Activated CD4-positive, alpha-beta T cell treated with anti-CD3 and anti-CD28 coated beads, Interleukin-2, amount 50 U/mL, for 48 hours (primary cell): ENCODE measurements at regions not wholly inside any gene's neighbourhood (a gene's known extent, or its start where the extent isn't known, plus 50 kb on each side); places are given as distances from the start of the nearest gene placed in this dataset.
"Not testable (repeated sequence)": the region's sequence is repeated elsewhere in the genome, so short reads cannot be mapped to it uniquely, and the experiment has no call there.

Source experiments
- DNase-seq, 2 experiments: peaks; one replicate each; pipeline ENCODE4 v3.0.0-alpha.2; 2020

DNA sequence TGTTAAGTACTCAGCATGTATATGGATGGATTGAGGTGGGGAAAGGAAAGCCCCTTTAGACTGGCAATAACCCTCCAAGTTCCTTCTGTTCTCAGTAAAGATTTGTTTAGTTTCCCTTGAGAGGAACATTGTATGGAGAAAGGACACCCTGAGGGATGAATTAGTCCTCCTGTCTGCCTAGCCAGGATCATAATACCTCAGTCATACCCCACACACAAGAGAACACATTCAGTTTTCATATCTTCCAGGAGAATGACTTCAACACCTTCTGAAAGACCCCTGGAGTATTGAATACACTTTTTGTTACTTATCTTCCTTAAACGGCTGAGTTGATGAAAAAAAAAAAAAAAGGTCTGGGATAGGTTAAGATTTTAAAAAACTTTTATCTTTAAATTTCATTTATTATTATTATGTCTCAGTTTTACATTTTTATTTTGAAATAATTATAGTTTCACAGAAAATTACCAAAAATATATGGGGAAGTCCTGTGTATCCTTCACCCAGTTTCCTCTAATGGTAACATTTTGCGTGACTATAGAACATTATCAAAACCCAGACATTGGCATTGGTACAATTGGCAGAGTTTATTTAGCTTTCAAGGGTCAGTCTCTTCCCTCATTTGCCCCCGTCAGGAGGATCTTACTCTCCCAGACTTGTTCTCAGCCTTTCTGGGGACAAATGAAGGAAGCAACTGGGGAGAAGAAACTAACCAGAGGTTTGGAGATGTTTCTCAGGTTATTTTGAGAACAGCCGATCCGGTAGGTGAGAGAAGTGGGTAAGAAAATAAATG lies 88.0 kb downstream of the ACTBL2 start:
- DNase-seq = no peak

DNA sequence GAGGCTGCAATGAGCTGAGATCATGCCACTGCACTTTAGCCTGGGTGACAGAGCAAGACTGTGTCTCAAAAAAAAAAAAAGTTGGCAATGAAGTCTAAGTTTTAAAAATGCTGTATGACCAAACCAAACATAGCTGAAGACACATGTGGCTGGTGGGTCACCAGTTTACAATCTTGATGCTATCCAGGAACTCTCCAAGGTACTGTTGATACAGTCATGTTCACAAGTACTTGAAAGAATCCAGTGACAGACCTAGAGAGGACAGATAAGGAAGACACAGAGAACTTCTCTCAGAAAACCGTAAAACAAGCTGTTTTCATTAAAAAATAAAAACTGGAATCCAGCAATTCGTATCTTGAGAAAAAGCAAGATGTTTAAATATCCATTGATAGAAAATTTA lies 95.7 kb downstream of the ACTBL2 start:
- no peak for DNase-seq

DNA sequence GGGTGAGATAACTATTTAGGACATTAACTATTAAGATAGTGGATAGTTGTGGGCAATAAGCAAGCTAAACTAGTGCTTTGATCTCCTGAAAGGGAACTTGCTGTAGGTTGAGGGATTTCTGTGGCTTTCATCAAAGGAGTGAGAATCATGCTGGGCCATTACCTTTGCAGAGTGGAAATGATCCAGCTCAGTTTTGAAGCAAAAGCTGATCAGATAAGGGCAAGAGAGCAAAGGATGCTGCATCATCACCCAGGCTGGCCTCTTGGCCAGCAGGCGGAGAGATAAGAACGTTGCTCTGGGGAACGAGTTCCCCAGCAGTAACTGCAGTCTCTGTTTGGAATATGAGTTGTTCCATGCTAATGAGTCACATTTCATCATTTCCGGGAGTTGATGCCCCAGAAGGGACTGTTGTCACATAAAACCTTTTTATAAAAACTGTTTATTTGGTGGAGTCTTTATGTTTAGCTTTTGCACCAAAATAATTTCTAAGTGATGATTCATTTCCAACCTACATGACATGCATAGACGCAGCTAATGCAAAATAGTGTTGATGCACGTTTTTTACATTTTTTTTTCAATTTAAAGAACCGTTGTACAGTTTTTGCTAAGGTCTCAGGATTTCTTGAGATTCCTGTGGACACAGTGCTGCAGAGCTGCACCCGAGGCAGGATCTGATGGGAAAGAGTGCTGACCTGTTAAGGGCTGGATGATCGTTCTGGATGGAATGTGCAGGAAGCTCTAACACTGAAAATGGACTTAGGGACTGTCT lies 99.3 kb downstream of the ACTBL2 start:
- peak; percentile 37 to 54 for DNase-seq

DNA sequence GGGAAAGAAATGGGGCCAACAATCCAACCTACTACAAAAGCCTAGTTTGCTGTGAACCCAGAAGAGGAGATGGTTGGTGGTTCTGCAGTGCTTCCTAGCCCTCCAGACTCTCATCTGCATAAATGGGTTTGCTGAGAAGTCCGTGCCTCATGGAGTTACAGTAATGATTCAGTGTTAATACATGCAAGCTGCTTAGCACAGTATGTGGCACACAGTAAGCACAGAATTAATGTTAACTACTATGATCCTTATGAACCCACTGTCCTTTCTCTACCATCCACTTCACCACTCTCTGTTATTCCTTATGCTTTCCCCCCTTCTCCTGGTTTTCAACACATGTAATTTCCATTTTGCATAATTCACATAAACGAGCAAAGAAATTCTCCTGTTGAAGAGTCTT lies 100.0 kb downstream of the ACTBL2 start:
- DNase-seq = no peak

DNA sequence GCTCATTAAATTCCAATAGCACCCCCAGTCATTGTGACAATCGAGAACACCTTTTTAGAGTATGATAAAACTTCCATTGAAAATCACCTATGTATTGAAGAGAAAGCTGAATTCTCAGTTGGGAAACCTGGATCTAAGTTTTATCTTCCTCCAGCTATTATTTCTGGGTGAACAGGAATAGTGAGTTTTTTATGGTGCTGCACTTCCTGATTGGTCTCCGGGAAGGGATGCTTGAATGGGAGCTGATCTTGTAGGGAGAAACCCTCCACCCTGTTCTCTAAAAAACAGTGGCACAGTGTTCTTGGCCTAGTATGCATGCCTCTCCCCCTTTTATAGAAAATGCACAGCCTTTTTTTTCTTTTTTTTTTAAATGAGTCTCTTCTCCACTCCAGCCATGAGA lies 112.2 kb downstream of the ACTBL2 start:
- no peak for DNase-seq

DNA sequence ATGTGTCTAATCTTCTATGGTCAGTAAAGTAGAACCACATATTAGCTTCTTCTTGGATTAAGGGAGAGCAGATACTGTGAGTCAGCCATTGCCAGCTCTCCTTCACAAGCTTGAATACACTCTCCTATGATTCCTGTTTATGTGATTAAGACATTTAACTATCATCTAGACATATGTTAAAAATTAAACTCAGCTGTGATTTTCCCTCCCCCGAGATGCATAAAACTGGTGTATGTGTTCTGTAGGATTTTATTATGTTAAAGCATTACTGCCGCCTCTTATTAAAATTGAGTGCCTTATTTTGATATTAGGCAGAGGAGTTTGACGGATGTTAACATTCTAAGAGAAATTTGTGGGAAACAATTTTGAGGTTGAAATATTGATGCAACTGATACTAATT lies 114.6 kb downstream of the ACTBL2 start:
- DNase-seq = no peak

DNA sequence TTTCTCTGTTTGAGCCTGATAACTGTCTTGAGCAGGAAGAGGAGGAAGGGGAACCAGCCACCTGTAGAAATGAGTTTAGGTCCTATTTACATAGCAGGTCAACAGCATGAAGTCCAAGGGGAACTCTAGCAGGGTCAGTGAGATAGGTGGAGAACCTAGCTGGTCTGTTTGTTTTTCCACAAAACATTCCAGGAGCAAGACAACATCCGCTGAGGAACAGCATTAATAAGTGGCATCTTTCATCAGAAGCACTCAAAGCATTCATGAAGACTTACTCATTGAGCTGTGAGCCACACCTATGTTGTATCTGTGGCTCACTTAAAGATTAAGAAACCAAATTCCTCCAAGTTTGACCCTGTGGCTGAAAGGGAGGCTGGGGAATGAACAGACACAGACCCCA lies 115.9 kb downstream of the ACTBL2 start:
- DNase-seq = no peak

DNA sequence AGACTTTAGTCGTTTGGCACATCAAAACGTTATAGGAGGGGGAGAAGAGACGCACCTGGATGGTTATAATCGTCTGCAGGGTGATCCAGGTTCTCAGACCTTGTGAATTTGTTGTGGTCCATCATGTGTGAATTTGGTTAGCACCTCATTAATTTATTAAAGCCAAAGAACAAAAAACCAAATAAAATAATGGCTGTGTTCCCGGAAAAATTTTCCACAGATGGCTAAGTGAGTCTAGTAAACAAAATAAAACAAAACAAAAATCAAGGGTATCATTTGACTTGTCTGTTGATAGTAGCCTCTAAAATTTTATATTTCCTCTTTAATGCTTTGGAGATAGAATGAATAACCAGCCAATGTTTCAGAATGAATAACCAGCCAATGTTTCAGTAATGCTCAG lies 119.7 kb downstream of the ACTBL2 start:
- DNase-seq = no peak

DNA sequence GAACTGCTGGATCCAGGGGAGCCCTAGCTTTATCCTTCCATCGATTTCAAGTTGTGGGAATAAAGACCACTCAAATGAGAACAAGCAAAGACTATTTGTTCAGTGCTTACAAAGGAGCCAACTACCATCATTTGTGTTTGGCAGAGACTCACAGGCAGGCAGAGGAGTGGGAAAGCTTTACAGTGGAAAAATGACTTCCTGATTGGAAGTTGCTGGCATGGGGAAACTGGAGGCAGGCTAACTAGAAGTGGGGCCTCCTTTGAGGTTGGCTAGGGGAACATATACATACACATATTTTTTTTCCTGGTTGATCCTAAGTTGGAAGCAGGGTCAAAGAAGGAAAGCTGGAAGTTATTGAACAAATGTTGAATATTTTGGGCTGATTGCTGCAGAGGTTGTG lies 121.7 kb downstream of the ACTBL2 start:
- DNase-seq = no peak

DNA sequence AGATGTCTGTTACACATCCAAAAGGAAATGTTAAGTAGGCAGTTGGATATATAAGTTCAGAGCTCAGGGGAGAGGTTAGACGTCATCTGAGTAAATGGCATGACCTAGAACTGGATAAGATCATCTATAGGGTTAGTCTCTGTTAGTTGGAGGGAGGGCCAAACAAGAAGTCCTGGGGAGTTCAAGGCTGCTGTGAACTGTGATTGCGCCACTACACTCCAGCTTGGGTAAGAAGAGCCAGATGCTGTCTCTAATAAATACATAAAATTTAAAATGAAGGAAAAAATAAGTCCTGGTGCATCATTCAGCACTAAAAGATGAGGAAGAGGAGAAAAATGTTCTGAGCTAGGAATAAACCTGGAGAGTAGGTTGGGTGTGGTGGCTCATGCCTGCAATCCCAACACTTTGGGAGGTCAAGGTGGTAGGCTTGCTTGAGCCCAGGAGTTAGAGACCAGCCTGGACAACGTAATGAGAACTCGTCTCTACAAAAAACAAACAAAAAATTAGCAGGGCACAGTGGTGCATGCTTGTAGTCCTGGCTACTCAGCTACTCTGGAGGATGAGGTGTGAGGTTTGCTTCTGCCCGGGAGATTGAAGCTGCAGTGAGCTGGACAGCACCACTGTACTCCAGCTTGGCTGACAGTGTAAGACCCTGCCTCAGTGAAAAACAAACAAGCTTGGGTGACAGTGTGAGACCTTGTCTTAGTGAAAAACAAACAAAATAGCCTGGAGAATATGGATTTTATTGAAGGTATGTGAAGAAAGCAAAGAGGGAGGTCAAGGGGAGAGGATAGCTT lies 123.6 kb downstream of the ACTBL2 start:
- DNase-seq = no peak

DNA sequence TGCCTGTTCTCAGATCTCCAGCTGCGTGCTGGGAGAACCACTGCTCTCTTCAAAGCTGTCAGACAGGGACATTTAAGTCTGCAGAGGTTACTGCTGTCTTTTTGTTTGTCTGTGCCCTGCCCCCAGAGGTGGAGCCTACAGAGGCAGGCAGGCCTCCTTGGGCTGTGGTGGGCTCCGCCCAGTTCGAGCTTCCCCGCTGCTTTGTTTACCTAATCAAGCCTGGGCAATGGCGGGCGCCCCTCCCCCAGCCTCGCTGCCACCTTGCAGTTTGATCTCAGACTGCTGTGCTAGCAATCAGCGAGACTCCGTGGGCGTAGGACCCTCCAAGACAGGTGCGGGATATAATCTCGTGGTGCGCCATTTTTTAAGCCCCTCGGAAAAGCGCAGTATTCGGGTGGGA lies 125.8 kb downstream of the ACTBL2 start:
- DNase-seq = not testable (repeated sequence)

DNA sequence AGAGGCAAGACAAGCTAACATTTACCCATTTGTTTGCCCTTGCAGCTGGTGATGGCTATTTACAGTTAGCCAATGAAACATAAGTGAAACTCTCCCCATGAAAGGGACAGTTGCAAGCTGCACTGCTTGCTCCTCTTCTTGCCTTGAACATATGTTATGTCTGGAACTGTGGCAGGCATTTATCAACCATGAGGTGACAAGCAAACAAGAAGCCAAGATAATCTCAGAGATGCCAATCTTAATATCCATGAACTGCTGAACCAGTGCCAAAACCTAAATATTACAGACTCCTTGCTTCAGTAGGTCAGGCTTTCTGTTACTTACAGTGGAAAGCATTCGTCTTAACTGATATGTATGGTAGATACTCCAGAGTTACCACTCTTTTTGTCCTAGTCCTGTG lies 133.4 kb downstream of the ACTBL2 start:
- no peak for DNase-seq

DNA sequence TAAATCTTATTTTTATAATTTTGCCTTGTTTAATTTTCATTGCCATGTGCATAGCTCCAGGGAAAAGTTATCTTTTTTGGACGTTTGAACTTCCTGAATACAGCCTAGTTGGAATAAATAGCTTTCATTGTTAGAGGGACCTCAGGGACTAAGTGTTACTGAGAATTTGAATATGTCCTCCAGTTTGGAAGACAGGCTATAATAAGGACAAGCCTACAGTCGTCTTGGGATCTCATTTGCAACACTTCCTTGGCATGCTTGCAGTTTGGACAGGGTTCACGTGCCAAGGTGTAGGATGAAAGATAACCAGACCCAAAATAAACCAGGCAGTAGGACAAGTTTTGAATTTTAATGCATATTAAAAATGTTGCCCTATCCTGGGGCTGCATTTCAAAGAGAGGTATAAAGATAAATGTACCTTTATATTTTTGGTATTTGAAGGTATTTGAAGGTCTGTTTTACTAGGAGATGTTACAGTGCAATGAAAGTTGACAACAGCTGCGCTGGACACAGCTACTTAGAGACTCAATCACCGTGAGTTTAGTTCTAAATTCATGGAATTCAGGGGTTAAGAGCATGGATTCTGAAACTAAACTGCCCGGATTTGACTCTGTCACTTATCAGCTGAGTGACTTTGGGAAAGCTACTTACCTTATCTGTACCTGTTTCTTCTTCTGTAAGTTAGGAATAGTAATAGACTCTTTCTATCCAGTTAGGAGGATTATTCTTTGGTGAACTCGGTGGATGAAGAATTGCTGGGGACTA lies 134.1 kb downstream of the ACTBL2 start:
- DNase-seq = no peak

DNA sequence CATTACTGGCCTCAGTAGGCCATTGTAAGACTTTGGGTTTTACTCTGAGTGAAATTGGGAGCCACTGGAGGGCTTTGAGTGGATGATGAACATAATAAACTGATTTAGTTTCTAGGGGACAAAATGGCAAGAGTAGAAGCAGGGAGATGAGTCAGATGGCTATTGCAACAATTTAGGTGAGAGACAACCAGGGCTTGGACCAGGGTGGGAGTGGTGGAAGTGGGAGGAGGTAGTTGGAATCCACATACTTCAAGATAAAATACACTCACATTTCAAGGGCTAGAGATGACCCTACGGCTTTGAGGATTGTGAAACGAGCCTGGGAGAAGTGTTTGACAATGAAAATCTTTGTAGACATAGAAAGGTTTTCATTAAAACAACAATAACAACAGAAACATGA lies 136.3 kb downstream of the ACTBL2 start:
- no peak for DNase-seq

DNA sequence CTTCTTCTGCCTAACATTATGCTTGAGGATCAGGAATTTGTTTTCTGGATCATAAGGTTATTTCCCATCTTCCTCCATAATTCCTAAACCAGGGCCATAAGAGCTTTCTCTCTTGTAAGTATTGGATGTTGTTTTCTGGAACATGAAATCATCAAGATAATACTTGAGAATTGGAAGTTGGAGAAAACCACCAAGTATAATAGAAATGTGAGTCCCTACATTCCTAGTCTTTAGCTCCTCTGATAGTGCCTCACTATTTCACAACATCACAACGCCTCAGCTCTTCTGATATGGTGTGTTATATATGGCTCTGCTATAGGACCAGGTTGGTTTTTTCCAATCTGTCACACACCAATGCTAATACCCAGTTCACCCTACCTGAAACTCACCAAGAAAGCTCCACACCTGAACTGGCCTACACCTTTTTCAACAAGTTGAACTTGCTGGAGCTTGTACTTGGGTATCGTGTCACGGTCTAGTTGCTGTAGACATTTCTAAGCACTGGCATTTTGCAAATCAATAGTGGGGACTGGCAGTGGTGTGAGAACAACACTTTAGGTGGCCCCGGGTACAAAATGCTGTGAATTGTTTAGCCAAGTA lies 141.1 kb downstream of the ACTBL2 start:
- no peak for DNase-seq

DNA sequence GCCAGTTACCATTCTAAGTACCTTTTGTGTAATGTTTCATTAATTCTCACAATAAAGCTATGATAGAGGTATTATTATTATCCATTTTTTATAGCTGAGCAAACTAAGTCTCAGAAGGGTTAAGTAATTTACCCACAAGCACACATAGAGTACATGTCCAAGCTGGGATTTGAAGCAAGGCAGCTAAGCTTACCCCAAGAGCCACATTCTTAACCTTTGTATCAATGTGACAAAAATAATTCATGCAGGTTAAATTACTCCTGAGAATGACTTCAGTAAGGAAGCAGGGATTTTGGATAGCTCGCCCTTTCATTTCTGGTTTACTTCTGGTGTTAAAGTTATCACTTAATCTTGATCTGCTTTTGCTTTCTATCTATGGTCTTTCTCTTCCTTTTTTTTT lies 141.9 kb downstream of the ACTBL2 start:
- DNase-seq = no peak

DNA sequence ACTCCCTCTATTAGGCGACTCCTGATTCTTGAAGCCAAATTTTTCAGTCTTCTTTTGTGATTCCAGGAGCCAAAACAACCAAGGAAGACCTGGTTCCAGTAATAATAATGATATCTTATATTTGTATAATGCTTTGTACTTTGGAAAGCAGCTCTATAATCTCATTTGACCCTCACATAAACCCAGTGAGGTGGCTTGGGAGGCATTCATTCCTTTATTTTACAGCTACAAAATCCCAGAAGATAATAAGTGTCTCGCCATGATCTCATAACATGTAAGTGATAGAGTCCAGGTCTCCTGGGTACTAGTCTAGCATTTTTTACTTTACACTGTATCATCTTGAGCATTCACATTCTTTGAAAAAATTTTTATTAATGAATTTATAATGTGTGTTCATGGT lies 143.1 kb downstream of the ACTBL2 start:
- DNase-seq = no peak

DNA sequence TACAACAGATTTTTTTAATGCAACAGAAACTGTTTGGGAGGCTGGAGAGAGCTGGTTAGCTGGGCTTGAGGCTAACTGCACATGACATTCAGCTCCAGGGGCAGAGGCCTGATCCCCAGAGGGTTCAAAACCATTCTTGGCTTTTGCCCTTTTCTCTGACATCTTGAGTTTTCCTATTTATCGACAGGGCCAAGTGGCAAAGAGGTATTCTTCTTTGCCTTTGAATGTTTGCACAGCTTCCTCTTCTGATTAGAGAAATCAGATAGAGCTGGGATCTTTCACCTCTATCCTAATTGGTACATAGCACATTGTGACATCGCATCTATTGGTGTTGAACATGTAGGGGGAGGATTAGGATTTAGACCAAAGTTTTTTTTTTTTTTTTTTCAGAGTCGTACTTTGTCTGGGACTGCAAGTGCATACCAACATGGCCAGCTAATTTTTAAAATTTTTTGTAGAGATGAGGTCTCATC lies 143.7 kb downstream of the ACTBL2 start:
- DNase-seq = no peak

DNA sequence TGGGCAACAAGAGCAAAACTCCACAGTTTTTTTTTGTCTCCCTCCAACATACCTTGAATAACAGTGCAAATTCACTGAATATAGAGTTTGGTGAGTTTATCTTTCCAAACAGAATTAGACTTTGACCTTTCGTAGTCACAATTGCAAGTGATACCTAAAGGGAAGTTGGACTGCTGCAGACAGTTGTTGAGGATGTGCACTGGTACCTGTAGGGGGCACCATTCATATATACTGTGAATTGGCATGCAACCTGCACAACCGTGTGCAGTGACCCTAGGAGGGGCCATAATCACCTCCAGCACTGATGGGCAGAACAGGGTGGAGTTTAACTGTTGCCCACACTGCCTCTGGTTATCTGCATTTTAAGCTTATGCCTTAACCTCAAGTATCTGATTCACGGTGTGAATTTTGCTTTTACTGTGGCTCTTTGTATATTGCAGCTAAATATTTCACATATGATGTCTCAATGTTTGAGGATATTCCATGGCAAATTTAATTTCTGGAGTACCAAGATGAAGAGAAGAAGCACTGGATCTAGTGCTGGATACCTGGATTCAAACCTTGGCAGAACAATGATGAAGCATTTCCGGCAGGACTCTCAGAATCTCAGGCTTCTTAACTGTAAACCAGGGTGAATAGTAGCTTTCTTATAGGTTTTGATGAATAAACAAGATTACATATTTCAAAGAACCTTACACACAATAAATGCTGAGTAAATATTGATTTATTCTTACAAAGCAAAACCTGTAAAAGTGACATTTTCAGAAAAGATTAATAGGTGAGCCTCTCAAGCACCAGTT lies 144.3 kb downstream of the ACTBL2 start:
- DNase-seq = peak in 1 of 2 experiments; percentile 7

DNA sequence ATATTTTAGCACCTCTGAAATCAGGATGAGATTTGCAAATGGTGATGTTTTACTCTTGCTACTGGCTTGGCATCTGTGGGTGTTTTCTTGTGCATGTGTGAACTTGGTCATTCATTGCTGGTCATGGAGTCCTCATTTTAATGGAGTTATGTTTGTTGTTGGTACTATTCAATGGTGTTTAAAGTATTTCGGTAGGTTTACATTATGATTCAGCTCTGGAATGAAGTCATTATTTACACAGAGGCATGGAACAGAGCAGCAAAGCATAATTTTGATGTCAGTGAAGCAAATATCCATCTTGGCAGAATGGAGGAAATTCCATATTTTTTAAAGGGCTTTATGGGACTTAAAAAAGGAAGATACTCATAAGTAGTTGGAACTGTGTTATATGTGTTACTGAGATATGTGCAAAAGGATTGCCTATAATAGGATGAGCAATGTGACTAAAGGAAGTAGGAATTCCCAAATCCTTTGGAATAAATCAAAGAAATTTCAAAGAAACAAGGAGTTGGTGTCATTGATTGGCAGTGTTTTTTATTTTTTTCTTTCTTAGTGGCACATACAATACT lies 147.4 kb downstream of the ACTBL2 start:
- no peak for DNase-seq

DNA sequence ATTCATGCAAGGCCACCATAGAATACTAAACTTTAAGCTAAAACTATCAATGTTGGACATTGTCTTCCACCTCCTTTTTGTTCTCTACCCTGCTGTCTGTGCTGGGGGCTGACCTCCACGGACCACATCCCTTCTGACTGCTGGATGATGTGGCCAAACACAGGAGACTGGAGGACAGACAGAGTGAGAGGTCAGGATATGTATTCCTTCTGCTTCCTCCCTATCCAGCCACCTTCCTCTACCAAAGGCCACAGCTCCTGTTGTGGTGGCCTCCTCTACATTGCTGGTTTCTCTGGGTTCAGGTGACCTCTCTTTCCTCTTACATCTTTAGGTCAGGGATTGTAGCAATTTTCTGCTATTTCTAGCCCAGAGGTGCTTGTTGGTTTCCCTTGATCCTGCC lies 148.1 kb downstream of the ACTBL2 start:
- DNase-seq = no peak
